T47D (cell line): ENCODE measurements at regions not wholly inside any gene's neighbourhood (a gene's known extent, or its start where the extent isn't known, plus 50 kb on each side); places are given as distances from the start of the nearest gene placed in this dataset.
"Not testable (repeated sequence)": the region's sequence is repeated elsewhere in the genome, so short reads cannot be mapped to it uniquely, and the experiment has no call there.

Experiments used
- DNase-seq, 2 experiments: peaks; one replicate each; pipeline versions ENCODE4 v3.0.0 to v3.0.0-alpha.2; 2011 to 2012; ENCODE audit warnings: low read depth in 1 of 2, low spot score in 1 of 2
- JUND ChIP-seq: IDR thresholded peaks from 2 replicates; pipeline ENCODE4 v1.6.1; 2012; ENCODE audit warnings: low read depth
- in situ Hi-C: cut with HindIII; loops from 2 replicates; pipeline ENCODE4 v1.10.0; 2016; ENCODE audit warnings: low sequenced_read_pairs, low pct_unique_long_range_greater_than_20kb

DNA sequence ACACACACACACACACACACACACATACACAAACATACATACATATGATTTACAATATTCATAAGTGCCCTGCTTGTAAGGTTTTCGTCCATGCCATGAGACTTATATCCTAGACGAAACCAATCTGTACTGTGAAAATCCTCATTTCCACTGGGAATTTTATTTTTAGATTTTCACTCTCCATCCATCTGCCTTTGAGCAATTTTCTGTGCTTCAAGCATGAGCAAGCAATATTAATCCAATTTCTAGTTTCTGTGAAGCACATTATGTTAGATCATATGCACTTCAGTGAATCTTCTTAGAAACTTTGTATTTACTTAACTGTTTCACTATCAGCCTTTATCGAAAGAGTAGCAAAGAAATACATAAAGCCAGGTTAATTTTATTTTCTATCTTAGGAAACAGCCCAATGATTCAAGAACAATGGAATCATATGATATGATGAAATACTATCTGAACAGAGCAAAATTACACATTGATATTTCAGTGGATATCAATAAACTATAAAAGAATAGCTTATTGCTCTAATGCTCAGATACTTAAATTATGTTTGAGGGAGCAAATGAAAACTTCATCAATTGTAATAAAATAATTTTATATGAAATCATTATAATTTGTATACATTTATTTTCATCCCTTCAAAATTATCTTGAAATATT, 1100.7 kb upstream of the MIR17HG start:
- no peak for DNase-seq
- in situ Hi-C loops = no loop called here
- no peak for TF ChIP-seq JUND

DNA sequence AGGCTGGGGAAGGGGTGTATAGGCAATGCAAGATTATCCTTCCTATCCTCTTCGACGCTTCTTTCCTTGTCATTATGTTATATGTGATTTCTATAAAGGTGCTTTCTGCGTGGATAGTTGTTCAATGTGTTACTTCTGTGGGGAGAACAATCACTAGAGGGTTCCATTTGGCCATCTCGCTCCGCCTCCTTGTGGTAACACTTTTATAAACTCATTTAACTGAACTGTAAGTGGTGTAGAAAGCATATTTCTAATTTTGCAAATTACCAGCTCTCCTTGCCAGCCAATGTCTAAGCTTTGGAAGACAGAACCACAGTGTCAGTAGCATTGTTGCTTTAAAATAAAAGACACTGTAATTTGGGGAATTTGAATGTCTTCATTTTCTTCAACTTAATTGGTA, 1093.7 kb upstream of the MIR17HG start:
- no peak for DNase-seq
- no peak for TF ChIP-seq JUND
- in situ Hi-C loops = no loop called here

DNA sequence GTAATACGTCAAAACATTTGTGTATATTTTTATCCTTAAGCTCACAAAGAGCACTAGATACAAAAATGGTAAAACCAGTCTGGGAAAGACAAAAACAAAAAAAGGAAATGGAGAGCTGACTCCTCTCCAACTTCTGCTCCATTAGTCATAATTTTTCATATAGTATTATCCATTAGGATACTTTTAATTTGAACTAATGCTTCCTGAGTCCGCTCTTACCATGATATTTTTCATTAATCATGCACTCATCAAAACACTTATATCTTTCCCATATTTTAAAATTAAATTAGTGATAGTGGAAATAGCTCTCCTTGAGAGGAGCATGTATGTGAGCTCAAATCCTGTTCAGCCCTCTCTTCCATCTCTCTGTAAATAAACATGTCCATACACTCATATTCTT, 1093.0 kb upstream of the MIR17HG start:
- TF ChIP-seq JUND = no peak
- in situ Hi-C loops = no loop called here
- DNase-seq = no peak

DNA sequence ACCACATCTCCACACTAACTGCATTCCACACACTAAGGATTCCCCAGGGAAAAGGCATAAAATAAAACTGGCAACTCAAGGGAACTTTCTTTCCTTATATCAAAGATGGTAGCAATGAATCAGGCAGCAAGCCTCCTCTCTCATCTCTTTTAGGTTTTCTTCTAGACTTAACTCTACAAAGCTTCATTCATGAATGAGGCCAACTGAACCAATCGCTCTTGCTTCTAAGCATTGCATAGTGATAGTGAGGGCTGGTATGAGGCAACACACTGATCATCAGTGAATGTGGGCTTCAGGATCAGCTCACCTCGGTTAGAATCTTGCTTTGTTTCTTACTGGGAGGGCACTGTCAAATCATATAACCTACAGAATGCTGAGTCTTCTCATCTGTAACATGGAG, 1090.7 kb upstream of the MIR17HG start:
- no peak for DNase-seq
- TF ChIP-seq JUND = no peak
- in situ Hi-C loops = no loop called here

DNA sequence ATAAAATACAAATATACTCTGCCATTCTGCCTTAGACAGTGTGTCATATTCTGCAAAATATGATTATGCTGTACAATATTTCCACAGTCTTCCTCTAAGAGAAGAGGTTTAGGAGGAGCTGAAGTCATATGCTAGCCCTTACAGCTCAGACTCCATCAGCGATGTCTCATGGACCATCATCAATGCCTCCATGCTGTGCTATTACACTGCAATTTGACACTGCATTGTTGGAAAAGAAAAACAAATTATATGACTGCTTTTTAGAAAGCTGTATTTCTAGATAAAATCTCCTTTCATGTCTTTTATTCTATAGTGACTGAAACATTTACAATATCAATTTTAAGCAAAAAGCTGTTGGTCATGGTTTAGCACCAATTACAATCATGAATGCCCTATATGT, 1089.4 kb upstream of the MIR17HG start:
- no peak for TF ChIP-seq JUND
- in situ Hi-C loops = no loop called here

DNA sequence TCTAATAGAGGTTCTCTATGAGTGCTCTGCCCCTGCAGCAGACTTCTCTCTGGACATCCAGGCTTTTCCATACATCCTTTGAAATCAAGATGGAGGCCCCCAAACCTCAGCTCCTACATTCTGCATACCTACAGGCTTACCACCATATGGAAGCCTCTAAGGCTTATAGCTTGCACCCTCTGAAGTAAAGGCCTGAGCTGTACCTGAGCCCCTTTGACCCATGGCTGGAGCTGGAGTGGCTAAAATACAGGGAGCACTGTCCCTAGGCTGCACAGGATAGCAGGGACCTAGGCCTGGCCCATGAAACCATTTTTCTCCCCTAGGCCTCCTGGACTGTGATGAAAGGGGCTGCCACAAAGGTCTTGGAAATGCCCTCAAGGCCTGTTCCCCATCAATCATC, 1086.1 kb upstream of the MIR17HG start:
- TF ChIP-seq JUND = no peak
- in situ Hi-C loops = no loop called here
- no peak for DNase-seq

More for the DNA sequence above, 1089.4 kb upstream of the MIR17HG start:
- no peak for DNase-seq

DNA sequence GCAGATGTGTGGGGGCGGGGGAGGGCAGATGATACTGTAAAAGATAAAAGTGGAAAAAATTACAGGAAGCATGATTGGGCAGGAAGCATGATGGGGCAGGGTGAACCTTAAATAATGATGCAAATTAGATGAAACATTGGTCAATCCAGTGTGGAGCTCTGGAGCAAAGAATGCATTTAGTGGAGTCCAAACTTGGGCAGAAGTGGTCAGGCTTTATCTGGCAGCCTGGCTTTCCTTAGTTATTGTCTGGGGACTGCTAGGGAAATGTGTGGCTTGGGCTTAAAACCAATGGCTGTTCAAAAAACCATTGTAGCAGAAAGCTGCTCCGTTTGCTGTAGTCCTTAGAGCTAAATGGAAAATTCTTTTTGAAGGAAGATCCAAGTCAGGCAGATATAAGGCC, 1077.3 kb upstream of the MIR17HG start:
- no peak for TF ChIP-seq JUND
- in situ Hi-C loops = no loop called here
- DNase-seq = no peak

DNA sequence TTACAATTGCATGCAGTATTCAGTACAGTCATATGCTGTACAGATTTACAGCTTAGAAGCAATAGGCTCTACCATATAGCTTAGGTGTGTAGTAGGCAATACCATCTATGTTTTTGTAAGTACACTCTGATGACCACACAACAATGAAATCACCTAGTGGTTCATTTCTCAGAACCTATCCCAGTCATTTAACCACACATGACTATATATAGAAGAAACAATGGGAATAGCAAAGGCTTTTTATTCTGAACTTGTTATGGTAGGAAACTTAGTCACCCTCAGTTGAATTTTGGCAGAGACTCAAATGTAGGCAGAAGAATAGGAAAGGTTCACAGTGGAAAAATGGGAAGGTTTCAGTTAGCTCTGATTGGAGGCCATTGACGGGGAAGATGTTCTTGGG, 1075.1 kb upstream of the MIR17HG start:
- in situ Hi-C loops = no loop called here
- no peak for TF ChIP-seq JUND
- no peak for DNase-seq

DNA sequence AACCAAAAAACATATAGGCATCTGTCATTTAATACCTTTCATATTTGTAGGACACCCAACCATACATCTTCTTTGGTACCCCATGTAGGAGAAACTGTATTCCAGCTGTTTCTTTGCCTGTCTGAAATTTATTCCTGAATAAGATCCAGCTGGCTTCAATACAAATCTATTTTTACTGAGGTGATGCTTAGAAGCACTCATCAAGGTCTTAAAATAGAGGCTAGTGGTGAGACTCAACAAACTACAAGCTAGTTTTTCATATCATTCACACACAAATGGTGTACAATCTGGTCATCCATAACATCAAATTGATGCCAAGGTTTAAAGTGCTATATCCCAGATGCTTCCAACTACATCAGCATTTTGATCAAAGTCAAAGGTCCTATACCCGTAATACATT, 1071.3 kb upstream of the MIR17HG start:
- in situ Hi-C loops = no loop called here
- DNase-seq = no peak
- TF ChIP-seq JUND = no peak

DNA sequence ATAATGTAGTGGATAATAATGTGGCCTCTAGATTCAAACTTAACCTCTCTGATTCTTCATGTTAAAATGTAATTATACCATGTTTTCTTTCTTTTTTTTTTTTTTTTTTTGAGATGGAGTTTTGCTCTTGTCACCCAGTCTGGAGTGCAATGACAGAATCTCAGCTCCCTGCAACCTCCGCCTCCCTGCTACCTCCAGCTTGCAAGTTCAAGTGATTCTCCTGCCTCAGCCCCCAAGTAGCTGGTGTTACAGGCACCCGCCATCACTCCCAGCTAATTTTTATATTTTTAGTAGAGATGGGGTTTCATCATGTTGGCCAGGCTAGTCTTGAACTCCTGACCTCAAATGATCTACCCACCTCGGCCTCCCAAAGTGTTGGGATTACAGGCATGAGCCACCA, 1069.3 kb upstream of the MIR17HG start:
- in situ Hi-C loops, DNase-seq: not testable (repeated sequence)

DNA sequence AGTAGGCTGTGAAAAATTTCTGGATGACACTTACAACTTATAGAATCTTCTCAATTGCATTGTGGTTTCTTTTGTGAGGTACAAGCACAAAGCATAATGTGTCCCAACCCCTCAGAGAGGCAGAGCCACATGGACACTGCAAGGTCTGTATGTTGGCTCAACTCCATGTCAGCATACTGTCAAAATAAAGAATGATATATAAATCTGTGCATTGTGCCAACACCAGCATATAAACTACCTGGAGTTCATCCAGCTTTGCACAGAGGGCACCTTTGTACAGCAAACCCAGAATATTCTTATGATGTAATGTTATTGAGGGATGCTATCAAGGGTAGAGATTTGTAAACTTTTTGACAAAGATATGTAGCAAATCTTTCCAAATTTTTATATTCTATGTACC, 1065.8 kb upstream of the MIR17HG start:
- DNase-seq = no peak
- in situ Hi-C loops = no loop called here
- TF ChIP-seq JUND = no peak

DNA sequence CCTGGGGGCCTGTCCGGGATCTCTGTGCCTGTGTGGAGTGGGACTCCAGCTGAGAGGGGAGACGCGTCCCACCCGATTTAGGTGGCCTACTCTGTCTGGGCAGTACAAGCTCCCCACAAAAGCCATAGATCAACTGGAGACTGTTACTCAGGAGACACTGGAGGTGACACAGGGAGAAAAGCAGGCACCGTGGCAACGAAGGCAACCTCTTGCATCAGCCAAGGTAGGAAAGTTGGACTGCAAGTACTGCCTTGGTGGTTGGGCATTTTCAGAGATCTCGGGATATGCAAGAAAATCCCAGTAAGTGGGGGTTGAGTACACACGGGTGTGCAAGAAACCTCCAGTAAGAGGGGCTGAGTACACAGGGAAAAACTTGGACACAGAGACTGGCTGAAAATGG, 1060.0 kb upstream of the MIR17HG start:
- TF ChIP-seq JUND = no peak
- peak in 1 of 2 experiments; percentile 1 for DNase-seq
- in situ Hi-C loops = no loop called here

DNA sequence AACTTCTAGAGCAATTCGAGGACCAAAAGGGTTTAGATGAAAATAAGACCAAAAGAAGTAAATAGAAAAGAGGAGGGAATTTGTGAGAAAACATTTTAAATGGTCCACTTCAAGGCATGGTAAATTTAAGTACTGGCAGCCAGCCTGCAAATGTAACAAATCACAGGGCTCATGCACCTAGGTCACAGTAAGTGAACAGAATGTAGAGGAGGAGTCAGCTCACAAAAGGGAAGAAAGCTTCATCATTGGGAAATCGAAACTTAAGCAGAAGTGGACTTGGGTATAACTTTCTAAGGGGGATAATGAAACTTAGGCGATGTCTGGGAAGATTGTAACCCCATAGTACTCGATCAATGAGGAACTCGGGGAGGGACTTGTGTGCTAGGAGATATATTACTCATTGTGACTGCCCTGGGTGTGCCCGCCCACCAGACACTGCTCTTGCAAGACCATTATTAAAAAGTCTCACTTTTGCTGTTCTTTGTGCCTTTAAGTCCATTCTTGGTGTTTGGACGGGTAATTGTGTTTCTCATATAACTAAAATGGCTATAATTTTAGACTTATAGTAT, 1053.6 kb upstream of the MIR17HG start:
- in situ Hi-C loops = no loop called here
- DNase-seq = no peak
- no peak for TF ChIP-seq JUND

DNA sequence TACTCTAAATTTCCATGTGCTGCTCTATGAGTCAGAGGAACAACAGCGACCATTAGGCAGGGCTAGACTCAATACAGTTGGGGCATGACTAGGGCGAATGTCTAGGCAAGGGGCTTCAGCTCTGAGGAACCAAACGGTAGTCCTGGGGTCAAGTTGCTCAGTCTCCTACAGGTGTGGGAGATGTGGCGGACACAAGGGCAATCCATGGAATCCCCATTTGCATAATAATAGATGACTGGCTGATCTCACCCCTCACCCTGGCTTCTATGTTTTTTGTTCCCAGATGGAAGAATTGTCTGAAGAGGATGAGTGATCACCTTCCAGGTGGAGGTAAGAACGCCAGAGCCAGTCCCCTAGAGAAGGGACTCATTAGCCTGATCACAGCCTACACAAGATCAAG, 1048.2 kb upstream of the MIR17HG start:
- no peak for TF ChIP-seq JUND
- DNase-seq = no peak
- in situ Hi-C loops = no loop called here
